Hypothalamus (tissue), 51 donors: ENCODE measurements at regions not wholly inside any gene's neighbourhood (a gene's known extent, or its start where the extent isn't known, plus 50 kb on each side); places are given as distances from the start of the nearest gene placed in this dataset.

Experiments used
- DNase-seq, 51 donors: peaks; one replicate each; lab custom pipeline; 2025; lab: John Stamatoyannopoulos, UW

DNA sequence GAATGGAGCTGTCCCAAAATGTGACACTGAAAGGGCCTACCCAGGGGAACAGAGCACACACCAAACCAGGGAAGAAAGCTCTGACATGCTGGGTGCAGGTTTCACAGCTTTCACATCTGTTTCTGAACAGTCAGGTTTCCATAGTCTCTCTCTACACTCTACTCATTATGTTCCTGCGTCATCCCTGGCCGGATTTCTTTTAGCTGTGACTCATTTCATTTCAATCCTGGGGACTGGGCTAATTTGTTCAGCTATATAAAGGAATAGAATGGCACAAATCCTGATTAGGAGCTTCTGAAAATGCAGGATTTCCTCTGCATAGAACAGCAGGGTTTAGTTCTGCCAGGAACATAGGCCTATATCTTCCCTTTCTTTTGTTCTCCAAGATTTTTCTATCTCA, 649.8 kb downstream of the RPS29 start:
- DNase-seq: peak in 2 of 51 donors; percentile 7 to 19

DNA sequence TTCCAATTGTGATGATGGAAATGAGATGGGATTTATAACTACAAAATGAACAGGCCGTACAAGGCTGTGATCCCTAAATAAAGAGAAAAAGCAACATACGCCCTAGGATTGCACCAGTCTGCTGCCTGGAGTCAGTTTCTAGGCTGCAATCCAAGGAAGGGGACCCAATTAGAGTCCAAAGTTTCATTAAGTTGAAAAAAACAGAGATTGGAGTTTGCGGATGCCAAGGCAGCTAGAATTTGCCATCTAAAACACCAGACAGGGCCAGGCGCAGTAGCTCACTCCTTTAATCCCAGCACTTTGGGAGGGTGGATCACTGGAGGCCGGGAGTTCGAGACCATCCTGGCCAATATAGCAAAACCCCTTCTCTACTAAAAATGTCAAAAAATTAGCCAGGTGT, 661.0 kb downstream of the RPS29 start:
- DNase-seq: peak in 1 of 51 donors; percentile 9

DNA sequence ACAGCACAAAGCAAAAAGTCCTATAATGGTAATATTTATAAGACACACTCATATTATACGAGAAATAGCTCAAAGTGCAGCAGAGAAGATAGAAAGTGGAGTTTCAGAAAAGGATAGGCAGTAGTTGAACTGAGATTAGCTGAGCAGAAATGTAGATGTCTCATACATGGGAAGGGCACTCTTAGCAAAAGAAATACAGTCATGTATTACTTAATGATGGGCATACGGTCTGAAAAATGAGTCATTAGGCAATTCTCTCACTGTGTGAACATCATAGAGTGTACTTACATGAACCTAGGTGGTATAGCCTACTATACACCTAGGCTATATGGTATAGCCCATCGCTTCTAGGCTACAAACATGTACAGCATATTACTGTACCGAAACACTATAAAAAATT, 671.3 kb downstream of the RPS29 start:
- no peak for DNase-seq

DNA sequence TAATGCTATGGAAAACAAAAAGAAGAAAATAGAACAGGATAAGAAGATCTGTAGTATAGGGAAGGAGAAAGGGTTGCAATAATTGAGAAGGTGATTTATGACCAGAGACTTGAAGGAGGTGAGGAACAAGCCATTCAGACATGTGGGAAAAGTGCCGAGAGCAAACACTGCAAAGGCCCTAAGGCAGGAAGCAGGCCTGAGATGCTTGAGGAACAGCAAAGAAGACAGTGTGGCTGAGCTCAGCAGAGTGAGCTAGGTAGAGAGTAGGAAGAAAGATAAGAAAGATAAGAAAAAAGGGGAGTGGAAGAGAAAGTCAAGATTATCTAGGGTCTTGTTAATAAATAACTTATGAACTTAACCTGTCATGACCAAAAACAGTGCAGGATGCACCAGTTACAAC, 671.8 kb downstream of the RPS29 start:
- DNase-seq: no peak

DNA sequence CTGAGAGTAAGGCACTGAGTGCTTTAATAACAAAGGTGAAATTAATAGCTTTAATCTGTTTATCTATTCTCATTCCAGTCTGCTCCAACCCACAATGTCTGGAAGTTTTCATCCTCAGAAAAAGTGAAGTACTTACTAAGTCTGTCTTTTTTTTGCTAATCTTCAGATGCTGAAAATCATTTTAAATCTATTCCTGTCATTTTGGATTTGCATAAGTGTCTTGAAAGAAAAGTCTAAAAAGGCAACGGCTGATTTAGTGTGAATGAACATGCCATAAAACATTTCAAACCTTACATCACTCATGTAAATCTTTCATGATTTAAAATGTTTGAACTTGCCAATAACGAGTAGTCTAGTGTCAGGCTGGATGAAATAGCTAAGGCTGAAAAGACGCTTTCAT, 685.6 kb downstream of the RPS29 start:
- no peak for DNase-seq

DNA sequence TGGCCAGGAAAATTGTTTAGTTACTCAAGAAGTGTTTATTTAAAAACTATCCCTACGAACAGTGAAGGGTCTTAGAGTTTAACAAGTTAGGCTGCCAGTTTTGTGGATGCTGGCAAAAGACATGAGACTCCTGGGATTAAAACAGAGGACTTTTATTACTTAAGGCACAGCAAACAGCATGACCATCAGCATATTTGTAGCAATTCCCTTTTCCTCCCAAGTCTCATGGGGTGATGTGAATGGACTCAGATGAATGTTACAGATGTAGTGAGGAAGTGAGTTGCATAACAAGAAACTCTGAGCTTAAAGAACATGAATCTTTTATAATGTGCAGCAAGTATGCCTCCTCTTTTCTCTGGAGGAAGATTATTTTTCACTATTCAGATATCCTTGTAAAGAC, 695.8 kb downstream of the RPS29 start:
- no peak for DNase-seq

DNA sequence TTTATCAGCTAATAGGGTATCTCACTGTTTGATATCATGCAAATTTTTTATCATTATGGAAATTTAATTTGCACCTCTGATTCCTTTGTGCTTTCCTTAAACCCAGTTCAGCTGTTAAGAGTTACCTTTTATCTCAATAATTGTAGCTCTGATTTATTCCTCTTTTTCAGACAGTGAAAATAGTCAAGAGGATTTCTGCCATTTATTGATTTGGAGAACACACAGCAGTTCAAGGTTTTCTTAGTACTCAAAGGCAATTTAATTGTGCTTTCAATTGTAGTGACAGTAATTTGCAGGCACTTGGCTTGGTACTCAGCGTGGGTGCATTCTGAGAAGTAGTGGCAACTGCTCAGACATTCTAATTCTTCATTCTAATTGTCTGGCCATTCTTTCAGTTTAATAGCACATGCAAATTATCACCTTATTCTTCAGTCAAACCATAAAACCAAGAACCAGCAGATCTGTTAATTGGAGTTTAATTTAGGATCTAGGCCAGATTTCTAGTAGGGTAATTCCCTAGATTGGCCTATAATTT, 709.3 kb downstream of the RPS29 start:
- no peak for DNase-seq

DNA sequence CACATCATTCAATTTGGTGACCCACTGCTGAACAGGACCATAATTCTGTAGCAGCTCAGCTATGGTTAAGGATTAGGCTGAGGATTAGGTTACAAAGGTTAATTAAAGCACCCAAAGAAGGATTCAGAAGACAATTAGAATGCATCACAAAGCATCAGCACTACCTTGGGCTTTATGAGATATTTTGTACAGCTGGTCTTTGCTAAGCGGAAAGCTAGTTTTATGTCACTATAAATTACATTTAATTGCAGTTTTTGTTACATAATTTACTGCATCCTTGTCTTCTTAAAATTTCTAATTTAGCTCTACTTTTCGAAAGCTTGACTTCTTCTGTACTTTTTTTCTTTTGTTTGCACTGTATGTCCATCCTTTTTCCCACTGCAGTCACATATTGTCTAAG, 711.5 kb downstream of the RPS29 start:
- DNase-seq: no peak

DNA sequence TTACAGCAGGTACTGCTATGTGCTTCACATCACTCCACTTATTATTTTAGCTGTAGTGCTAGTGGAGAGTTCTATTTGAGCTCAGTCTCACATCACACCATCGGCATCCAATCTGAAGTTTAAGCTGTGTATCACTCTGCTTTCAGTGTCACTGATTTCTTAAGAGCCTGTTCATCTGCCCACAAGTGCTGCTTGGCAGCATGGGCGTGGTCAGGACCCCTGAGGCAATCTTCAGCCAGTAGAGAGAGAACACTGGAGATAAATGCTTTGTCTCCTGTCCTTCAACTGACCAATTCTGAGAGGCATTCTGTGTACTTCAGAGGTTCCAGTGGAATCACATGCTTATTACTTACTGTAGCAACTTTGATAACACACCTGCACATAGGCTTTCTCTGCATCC, 728.8 kb downstream of the RPS29 start:
- DNase-seq: no peak

DNA sequence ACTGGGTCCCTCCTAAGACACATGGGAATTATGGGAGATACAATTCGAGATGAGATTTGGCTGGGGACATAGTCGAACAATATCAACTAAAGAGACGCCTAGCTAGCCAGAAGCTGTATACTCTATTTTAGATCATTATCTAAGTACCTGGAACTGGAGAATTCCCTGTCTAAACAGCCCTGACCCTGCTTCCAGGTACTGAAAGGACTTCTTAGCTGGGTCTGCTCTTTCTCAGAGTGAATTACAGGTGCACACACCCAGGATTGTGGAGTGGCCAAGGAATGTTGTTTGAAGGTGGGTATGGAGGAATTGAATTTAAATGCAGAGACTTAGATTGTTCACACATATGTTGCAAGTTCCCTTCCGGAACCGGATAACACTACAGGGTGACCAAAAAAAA, 733.0 kb downstream of the RPS29 start:
- no peak for DNase-seq

DNA sequence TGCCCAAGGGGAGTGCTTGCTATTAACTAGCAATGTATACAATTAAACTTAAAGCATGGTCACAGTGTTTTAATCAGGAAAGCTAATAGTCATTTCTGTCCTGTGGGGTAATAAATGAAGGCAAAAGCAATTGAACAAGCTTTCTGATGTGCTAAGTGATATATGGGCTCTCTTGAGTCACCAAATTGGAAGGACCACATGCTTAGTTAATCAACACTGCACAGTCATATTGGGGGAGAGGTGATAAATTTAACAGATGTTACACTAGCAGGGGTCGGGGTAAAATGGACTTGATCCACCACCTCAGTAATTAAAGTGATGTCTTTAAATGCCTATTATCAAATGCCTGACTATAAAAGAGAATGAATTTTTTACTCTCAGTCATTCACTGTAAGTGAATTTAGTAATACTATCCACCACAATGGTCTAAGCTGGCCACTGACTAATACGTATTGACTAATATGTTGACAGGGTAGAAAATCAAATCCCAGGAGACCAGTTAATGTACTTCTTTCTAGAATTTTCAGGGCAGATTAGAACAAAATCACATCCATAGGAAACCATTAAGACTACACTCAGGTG, 736.3 kb downstream of the RPS29 start:
- DNase-seq: no peak

DNA sequence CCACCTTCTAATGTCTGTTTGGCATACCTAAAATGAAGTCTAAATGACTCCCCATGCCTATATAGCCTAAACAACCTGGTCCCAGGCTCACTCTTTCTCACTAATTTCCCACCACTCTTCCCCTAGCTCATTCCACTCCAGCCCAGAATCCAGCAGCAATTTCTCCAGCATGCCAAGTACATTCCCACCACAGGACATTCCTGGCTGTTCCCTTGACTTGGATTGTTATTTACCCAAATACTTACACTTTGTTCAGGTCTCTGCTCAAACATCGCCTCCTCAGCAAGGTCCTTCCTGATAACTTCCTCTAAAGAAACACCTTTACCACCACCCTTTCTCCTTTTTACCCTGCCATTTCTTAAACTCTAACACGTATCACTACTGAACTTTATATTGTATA, 743.4 kb downstream of the RPS29 start:
- DNase-seq: no peak

DNA sequence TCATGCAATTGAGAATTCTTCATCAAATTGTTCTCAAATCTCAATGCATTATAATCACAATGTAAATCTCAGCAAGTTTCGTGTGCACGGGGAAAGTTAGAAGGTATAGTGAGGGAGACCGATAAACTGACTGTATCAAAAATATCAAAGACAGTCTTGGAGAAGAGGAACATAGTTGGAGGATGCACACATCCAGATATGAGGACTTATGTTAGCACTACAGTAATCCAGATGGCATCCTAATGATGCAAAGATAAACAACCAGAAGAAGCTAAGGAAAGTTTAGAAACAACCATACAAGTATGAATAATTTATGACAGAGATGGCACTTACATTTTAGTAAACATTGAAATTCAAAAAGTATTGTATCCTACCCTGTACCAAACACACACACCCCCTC, 760.1 kb downstream of the RPS29 start:
- no peak for DNase-seq

DNA sequence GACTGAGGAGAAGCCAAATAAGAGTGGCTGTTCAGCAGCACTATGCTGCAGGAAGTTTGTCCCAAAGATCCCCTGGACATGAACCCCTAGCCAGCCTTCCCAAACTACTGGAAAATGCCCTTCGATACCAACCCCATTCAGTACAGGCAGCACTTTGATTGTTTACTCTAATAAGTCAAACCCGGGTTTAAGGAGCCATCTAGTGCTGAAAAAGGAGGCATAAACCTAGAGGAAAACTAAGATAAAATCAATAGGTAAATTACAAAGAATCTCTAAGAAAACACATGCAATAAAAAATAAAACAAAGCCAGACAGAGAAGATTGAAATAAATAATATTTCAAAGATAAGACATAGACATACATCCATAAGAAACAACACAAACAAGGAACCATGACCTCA, 771.6 kb downstream of the RPS29 start:
- DNase-seq: no peak

DNA sequence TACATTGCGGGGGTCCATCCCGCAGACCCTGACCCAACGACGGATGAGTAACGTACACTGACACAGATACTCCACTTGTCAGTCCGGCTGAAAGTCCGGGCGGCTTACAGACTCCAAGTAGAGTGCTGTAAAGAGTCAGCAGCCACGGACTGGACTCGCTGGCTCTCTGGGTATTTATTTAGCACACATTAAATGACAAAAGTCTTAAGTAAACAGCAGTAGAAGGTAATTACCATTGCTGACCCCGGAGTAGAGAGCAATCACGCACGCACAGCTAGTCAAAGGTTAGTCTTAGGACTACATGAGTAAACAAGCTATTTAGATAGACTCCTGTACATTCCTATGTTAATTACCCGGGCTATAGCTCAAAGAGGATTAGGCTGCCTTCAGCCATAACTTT, 780.9 kb downstream of the RPS29 start:
- DNase-seq: no peak

DNA sequence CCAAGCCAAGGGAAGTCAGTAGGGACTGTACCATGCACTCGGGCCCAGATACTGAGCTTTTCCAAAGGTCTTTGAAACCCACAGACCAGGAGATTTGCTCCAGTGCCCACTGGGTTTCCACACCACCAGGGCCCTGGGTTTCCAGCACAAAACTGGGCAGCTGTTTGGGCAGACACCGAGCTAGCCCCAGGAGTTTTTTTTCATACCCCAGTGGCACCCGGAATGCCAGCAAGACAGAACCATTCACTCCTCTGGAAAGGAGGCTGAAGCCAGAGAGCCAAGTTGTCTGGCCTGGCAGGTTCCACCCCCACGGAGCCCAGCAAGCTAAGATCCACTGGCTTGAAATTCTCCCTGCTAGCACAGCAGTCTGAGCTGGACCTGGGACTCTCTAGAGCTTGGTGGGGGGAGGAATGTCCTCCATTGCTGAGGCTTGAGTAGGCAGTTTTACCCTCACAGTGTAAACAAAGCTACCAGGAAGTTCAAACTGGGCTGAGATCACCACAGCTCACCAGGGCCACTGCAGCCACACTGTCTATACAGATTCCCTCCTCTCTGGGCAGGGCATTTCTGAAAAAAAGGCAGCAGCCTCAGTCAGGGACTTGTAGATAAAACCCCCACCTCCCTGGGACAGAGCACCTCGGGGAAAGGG, 793.7 kb downstream of the RPS29 start:
- no peak for DNase-seq

DNA sequence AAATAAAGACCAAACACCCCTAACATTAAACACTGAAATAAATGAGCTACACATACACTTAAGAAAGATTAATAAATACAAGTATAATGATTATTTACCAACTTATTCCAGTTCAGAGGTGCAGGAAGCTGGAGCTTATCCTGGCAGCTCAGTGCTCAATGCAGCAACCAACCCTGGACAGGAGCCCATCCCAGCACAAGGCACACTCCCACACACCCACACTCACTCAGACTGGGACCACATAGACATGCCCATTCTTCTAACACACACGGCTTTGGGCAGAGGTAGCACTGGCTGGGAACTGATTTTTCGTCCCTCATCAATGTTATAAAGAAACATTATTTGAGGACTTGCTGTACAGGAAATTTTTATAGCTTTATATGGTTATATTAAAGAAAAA, 797.4 kb downstream of the RPS29 start:
- no peak for DNase-seq

DNA sequence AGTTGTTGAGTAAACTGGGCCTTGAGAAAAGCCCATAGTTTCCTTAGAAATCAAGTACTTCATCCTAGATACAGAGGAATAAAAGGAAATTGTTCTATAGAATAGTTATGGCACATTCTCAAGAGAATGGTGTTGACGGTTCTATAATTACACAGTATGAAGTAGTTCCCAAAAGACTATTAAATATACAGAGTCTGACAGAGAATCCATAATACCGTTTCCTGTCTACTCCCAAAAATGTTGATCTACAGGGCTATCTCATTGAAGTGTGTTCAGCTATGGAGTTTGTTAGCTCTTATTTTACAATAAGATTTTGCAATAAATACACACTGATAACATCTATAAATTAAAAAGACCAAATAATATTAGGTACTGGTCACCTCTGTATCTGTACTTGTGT, 799.7 kb downstream of the RPS29 start:
- no peak for DNase-seq

DNA sequence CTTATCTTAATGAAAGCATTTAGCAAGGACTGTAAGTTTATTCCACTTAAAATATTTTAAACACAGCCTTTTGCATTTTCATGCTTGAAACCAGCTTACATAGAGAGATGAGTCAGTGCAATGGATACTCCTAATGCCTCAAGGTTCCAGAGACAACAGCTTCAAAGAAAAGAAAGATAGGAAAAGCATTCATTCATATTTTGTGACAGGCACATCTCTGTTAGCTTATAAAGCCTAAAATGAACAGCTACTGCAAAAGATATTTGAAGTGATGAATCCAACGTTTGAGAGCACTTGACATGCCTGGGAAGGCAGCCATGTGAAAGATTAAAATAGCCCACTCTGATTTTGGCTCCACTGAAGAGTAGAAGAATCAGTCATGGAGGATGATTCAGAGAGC, 814.5 kb downstream of the RPS29 start:
- no peak for DNase-seq

DNA sequence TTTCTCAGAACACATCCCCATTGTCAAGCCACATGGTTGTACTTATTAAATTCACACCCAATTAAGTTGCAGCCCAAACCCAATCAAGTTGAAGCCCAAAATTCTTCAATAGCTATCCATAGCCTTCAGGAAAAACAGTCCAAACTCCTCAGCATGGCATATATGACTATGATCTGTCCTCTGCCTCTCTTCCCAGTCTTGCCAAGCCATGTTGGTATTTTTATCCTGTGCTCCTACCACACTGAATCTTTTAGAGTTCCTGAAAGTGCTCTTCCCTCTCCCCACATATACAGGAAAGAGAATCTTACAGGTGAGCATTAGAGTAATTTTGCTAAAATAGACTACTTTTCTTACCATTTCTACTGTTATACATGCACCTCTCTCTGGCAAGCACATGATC, 834.9 kb downstream of the RPS29 start:
- DNase-seq: no peak

DNA sequence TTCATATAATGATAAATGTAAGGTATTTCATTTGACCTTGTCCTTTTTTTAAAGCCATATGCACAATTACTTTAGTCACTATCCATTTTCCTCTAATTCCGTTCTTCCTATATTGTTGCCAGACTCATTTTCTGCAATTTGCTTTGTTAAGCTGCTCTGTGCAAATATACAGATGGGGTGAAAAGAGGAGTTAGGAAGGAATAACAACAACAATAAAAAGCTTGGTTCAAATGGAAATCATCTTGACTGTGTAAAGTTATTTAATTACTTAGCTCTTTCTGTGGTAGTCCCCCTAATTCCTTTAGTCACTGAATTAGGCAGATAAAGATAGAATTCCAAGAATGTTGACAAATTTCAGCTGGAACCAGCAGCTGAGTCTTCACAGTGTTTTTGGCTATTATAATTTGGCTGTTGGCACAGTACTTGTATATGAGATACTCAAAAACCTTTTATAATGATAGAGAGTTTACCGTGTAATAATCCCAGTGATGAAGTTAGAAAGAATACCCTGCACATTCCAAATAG, 838.0 kb downstream of the RPS29 start:
- peak in 1 of 51 donors; percentile 16 for DNase-seq

DNA sequence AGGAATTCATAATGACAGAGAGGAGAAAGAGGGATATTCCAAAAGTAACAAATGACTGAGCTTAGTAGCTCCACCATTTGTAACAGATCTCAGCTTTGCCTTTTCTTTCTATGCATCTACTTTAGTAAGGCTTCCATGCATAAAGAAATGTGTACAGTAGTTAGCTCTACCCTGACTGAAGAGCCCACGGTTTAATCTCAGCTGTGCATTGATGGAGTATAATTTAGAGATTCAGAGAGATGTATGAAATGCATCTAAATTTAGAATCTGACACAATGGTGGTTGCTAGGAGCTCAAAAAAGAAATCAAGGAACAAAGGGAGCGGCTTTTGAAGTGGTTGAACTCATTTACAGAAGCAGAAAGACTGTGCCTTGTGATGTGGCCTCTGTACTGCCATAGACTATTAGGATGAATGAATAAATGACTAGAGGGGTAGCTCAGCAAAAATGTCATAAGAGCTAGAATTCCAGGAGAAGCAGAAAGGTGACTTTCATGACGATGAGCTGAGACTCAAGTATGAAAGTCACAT, 838.6 kb downstream of the RPS29 start:
- DNase-seq: no peak
